ENCODE measurements at regions not wholly inside any gene's neighbourhood (a gene's known extent, or its start where the extent isn't known, plus 50 kb on each side); places are given as distances from the start of the nearest gene placed in this dataset.
"Not testable (repeated sequence)": the region's sequence is repeated elsewhere in the genome, so short reads cannot be mapped to it uniquely, and the experiment has no call there.

DNA sequence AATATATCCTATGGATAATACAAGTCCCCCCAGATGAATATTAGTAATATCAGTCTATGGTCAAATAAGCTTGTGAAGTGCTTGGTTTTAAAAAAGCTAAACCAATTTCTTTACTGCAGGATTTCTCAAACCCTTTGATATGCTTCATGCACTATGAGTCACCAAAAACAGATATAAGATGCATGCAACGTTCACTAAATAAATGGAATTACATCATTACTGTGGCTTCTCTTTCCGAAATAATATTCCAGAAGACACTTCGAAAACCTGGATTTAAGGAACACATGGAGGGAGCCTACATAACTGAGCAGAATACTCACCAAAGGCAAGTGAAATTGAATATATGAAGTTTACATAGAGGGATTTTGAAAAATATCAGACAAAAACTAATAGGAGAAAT lies 126.3 kb upstream of the ABI3BP start:
- H3K27ac ChIP-seq = no peak overlapping the region
- no peak for DNase-seq (ENCODE audit: low spot score in 2 of 2)
- H3K27me3 ChIP-seq = no peaks in the 10 kb centered on the region
- TF ChIP-seq, protein P1, sequence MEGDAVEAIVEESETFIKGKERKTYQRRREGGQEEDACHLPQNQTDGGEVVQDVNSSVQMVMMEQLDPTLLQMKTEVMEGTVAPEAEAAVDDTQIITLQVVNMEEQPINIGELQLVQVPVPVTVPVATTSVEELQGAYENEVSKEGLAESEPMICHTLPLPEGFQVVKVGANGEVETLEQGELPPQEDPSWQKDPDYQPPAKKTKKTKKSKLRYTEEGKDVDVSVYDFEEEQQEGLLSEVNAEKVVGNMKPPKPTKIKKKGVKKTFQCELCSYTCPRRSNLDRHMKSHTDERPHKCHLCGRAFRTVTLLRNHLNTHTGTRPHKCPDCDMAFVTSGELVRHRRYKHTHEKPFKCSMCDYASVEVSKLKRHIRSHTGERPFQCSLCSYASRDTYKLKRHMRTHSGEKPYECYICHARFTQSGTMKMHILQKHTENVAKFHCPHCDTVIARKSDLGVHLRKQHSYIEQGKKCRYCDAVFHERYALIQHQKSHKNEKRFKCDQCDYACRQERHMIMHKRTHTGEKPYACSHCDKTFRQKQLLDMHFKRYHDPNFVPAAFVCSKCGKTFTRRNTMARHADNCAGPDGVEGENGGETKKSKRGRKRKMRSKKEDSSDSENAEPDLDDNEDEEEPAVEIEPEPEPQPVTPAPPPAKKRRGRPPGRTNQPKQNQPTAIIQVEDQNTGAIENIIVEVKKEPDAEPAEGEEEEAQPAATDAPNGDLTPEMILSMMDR (IDR thresholded peaks at IDR 0.05) = no peak
- no peaks in the 10 kb centered on the region for H3K9me3 ChIP-seq
- no peak overlapping the region for H3K4me3 ChIP-seq
- H3K4me1 ChIP-seq = no peaks in the 10 kb centered on the region
- no peaks in the 10 kb centered on the region for H3K36me3 ChIP-seq
- intact Hi-C loops (cut with DNase I) = no loop called here

DNA sequence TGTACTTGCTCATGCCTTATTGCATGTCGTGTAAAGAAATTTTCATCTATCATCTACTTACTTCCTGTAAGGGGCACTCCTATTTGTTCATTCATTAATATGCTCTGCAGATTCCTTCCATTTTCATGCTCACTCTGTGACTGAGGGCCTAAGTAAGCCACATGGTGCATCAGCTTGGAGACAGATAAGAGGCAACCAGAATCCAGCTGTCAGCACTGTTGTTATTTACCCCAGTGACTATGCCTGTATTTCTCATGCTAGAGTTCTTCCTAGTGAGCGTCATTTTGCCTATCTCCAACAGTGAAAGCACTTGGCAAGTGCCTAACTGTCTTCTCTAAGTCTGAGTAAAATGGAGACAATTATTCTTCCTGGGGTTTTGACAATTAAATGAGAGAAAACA lies 124.8 kb upstream of the ABI3BP start:
- TF ChIP-seq, protein P1 (IDR thresholded peaks at IDR 0.05) = no peak
- Histone ChIP-seq H3K27ac (no peak overlapping the region), H3K4me1 (no peaks in the 10 kb centered on the region), H3K27me3 (no peaks in the 10 kb centered on the region), H3K9me3 (no peaks in the 10 kb centered on the region), H3K36me3 (no peaks in the 10 kb centered on the region), H3K4me3 (no peak overlapping the region)
- intact Hi-C loops (cut with DNase I) = no loop called here
- DNase-seq (ENCODE audit: low spot score in 2 of 2) = no peak

DNA sequence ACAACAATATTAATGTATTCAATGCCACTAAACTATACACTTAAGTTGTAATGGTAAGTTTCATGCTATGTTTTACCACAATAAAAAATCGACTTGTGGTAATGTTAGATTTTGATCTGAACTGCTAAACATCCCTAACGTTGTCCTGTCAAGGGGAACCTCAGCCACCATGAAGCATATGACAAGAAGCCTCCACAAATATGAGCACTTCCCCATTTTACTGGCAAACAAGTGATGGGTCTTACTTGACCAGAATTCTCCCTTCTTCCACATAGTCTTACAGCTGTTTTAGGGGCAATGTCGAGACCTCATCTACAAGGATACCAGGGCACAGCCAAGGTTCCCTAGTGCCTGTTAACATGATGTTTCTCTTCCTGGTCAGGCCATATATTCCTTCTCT lies 124.2 kb upstream of the ABI3BP start:
- H3K9me3 ChIP-seq = no peaks in the 10 kb centered on the region
- no peaks in the 10 kb centered on the region for H3K36me3 ChIP-seq
- TF ChIP-seq, protein P1 (IDR thresholded peaks at IDR 0.05) = no peak
- no peak overlapping the region for H3K4me3 ChIP-seq
- no peaks in the 10 kb centered on the region for H3K27me3 ChIP-seq
- no peak overlapping the region for H3K27ac ChIP-seq
- no peaks in the 10 kb centered on the region for H3K4me1 ChIP-seq
- no peak for DNase-seq (ENCODE audit: low spot score in 2 of 2)
- intact Hi-C loops (cut with DNase I) = no loop called here

DNA sequence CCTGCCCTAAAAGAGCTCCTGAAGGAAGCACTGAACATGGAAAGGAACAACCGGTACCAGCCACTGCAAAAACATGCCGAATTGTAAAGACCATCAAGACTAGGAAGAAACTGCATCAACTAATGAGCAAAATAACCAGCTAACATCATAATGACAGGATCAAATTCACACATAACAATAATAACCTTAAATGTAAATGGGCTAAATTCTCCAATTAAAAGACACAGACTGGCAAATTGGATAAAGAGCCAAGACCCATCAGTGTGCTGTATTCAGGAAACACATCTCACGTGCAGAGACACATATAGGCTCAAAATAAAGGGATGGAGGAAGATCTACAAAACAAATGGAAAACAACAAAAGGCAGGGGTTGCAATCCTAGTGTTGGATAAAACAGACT lies 117.1 kb upstream of the ABI3BP start:
- DNase-seq (ENCODE audit: low spot score in 2 of 2); H3K9me3 ChIP-seq; H3K36me3 ChIP-seq; H3K27me3 ChIP-seq; H3K27ac ChIP-seq; H3K4me3 ChIP-seq; intact Hi-C loops (cut with DNase I); H3K4me1 ChIP-seq: not testable (repeated sequence)

DNA sequence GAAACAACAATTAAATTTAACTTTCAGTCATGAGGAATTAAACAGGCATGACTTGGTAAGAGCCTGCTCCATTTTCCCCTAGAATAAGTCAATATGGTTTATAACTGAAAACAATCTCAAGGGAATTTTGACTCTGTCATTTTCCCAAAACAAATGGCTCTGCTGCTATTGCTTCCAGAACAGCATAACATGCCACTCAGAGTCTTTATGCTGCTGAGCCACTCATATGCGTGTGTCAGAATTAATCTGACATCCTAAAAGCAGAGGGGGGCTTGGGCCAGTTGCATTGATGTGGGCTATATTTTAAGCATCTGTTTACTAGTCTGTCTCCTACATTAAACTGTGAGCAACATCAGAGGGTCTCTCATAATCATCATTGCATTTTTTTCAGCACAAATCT lies 111.1 kb upstream of the ABI3BP start:
- Histone ChIP-seq H3K27me3 (no peaks in the 10 kb centered on the region), H3K27ac (no peak overlapping the region), H3K4me3 (no peak overlapping the region), H3K9me3 (no peaks in the 10 kb centered on the region), H3K4me1 (no peaks in the 10 kb centered on the region), H3K36me3 (no peaks in the 10 kb centered on the region)
- DNase-seq (ENCODE audit: low spot score in 2 of 2) = no peak
- intact Hi-C loops (cut with DNase I) = no loop called here
- TF ChIP-seq, protein P1 (IDR thresholded peaks at IDR 0.05) = no peak

DNA sequence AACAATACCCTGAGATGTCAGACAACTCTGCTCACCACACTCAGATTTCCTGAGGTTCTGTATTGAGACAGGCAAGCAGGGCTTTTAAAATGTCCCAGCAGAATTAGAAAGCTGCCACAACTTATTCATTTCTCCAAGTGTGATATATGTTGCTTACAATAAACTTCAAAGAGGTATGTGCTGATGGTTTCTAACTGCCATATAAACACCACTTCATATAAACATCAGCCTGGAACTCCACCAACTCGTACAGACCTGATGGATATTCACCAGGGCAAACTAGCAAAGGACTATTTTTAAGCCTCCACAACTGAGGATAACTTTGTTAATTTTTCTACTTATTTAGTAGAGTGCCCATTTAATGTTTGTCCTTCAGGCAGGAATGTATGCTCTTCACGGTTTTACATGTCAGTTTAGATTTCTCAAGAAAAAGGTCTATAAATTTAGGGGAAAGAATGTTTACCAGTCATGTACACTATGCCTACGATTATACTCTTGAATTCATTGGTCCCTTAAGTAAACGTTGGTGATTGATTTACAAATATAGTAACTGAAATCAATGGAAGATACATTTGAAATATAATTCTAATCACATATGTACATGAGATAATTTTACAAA lies 109.6 kb upstream of the ABI3BP start:
- Histone ChIP-seq H3K27me3 (no peaks in the 10 kb centered on the region), H3K36me3 (no peaks in the 10 kb centered on the region), H3K4me1 (no peaks in the 10 kb centered on the region), H3K27ac (no peak overlapping the region), H3K9me3 (no peaks in the 10 kb centered on the region), H3K4me3 (no peak overlapping the region)
- intact Hi-C loops (cut with DNase I) = no loop called here
- TF ChIP-seq, protein P1 (IDR thresholded peaks at IDR 0.05) = no peak
- DNase-seq (ENCODE audit: low spot score in 2 of 2) = no peak
